GM23338 (cell line): ENCODE measurements at regions not wholly inside any gene's neighbourhood (a gene's known extent, or its start where the extent isn't known, plus 50 kb on each side); places are given as distances from the start of the nearest gene placed in this dataset.

Source experiments
- ATAC-seq: fragments of 200-7000 bp; cut with Tn5 transposase; 3 replicates; pipeline ENCODE4 v1.9.1; 2020
- DNase-seq: peaks from one replicate; pipeline ENCODE4 v3.0.0-alpha.2; 2015; ENCODE audit warnings: low spot score
- H2AFZ ChIP-seq: fragments of 200-600 bp; sonication (generic); 2 replicates; pipeline ENCODE4 v1.8.0; 2016; ENCODE audit warnings: antibody characterized with exemption, mild to moderate bottlenecking, moderate library complexity
- H3F3A ChIP-seq: fragments of 200-600 bp; sonication (generic); replicated peaks from 2 replicates; pipeline ENCODE4 v1.8.0; 2017; ENCODE audit warnings: antibody characterized with exemption, mixed run types, low read depth
- H3K27ac ChIP-seq: fragments of 200-600 bp; sonication (generic); 2 replicates; pipeline ENCODE4 v1.6.1; 2016; ENCODE audit warnings: low read depth
- H3K27me3 ChIP-seq: fragments of 200-600 bp; sonication (generic); 2 replicates; pipeline ENCODE4 v1.8.0; 2016; ENCODE audit warnings: mild to moderate bottlenecking, mixed run types, moderate library complexity; ENCODE audit not compliant: insufficient read depth
- H3K36me3 ChIP-seq: fragments of 200-600 bp; sonication (generic); 2 replicates; pipeline ENCODE4 v1.8.0; 2016; ENCODE audit warnings: mild to moderate bottlenecking; ENCODE audit not compliant: insufficient read depth
- H3K4me1 ChIP-seq: fragments of 200-600 bp; sonication (generic); 2 replicates; pipeline ENCODE4 v1.8.0; 2016; ENCODE audit warnings: mild to moderate bottlenecking, moderate library complexity; ENCODE audit not compliant: insufficient read depth
- H3K4me2 ChIP-seq: fragments of 200-600 bp; sonication (generic); 2 replicates; pipeline ENCODE4 v1.7.1; 2017; ENCODE audit warnings: mixed run types
- H3K4me3 ChIP-seq: fragments of 200-600 bp; sonication (generic); 2 replicates; pipeline ENCODE4 v1.6.1; 2016; ENCODE audit warnings: mixed run types
- H3K79me2 ChIP-seq: fragments of 200-600 bp; sonication (generic); replicated peaks from 2 replicates; pipeline ENCODE4 v1.8.0; 2017; ENCODE audit warnings: mild to moderate bottlenecking; ENCODE audit not compliant: insufficient read depth
- H3K9me2 ChIP-seq: fragments of 200-600 bp; sonication (generic); 2 replicates; pipeline ENCODE4 v1.8.0; 2017; ENCODE audit not compliant: insufficient read depth
- H4K20me1 ChIP-seq: fragments of 200-600 bp; sonication (generic); replicated peaks from 2 replicates; pipeline ENCODE4 v1.8.0; 2017; ENCODE audit warnings: mild to moderate bottlenecking; ENCODE audit not compliant: insufficient read depth
- H3K27ac Mint-ChIP-seq: 2 replicates; pipeline ENCODE4 v1.8.0; 2020; ENCODE audit warnings: inconsistent platforms, mild to moderate bottlenecking, moderate library complexity, mixed read lengths
- H3K27me3 Mint-ChIP-seq: 3 replicates; pipeline ENCODE4 v1.8.0; 2022; ENCODE audit warnings: low read depth, mild to moderate bottlenecking, moderate library complexity, mixed read lengths, inconsistent platforms; ENCODE audit not compliant: insufficient read depth, poor library complexity
- H3K36me3 Mint-ChIP-seq: 3 replicates; pipeline ENCODE4 v1.8.0; 2021; ENCODE audit warnings: low read depth, mild to moderate bottlenecking, inconsistent platforms, moderate library complexity, mixed read lengths
- H3K4me1 Mint-ChIP-seq: 3 replicates; pipeline ENCODE4 v1.8.0; 2020; ENCODE audit warnings: mild to moderate bottlenecking, inconsistent platforms, mixed read lengths
- H3K4me3 Mint-ChIP-seq: 3 replicates; pipeline ENCODE4 v1.8.0; 2021; ENCODE audit warnings: moderate library complexity, mild to moderate bottlenecking, inconsistent platforms, mixed read lengths
- H3K9me3 Mint-ChIP-seq: 3 replicates; pipeline ENCODE4 v1.8.0; 2020; ENCODE audit warnings: moderate library complexity, mild to moderate bottlenecking, inconsistent platforms, mixed read lengths
- CREB1 ChIP-seq: fragments of 250-450 bp; sonication (Bioruptor Pico); IDR thresholded peaks from 2 replicates; pipeline ENCODE4 v1.5.0; 2020; ENCODE audit warnings: low read depth, mild to moderate bottlenecking, moderate library complexity
- CTCF ChIP-seq, 2 experiments: fragments of 200-600 bp in 1 of 2; sonication (generic) in 1 of 2; conservative IDR thresholded peaks; 2 replicates each; pipeline versions ENCODE4 v1.5.1 to v1.6.1; 2016 to 2017; ENCODE audit warnings: antibody characterized with exemption in 2 of 2, low read depth in 2 of 2, mild to moderate bottlenecking in 2 of 2, moderate library complexity in 1 of 2
- EZH2 ChIP-seq: fragments of 200-600 bp; sonication (generic); IDR thresholded peaks from one replicate; pipeline ENCODE4 v1.8.0; 2017; ENCODE audit warnings: antibody characterized with exemption, mild to moderate bottlenecking, low read depth; ENCODE audit not compliant: unreplicated experiment
- EZH2phosphoT487 ChIP-seq: fragments of 200-600 bp; sonication (generic); IDR thresholded peaks from one replicate; pipeline ENCODE4 v1.8.1; 2018; ENCODE audit warnings: antibody characterized with exemption; ENCODE audit not compliant: unreplicated experiment
- JUNB ChIP-seq: IDR thresholded peaks from one replicate; pipeline ENCODE4 v1.6.1; 2016; ENCODE audit warnings: antibody characterized with exemption; ENCODE audit not compliant: unreplicated experiment
- NANOG ChIP-seq: IDR thresholded peaks from 2 replicates; pipeline ENCODE4 v1.6.1; 2016; ENCODE audit warnings: antibody characterized with exemption, borderline replicate concordance
- POLR2AphosphoS5 ChIP-seq: IDR thresholded peaks from 2 replicates; pipeline ENCODE4 v1.6.1; 2016; ENCODE audit warnings: antibody characterized with exemption, low read depth
- REST ChIP-seq: IDR thresholded peaks from one replicate; pipeline ENCODE4 v1.6.1; 2018; ENCODE audit warnings: antibody characterized with exemption; ENCODE audit not compliant: unreplicated experiment
- ZNF114 ChIP-seq: fragments of 250-450 bp; sonication (Bioruptor Pico); IDR thresholded peaks from 2 replicates; pipeline ENCODE4 v1.5.0; 2020; ENCODE audit warnings: mild to moderate bottlenecking, moderate library complexity
- ZNF331 ChIP-seq: fragments of 250-450 bp; sonication (Bioruptor Pico); IDR thresholded peaks from 2 replicates; pipeline ENCODE4 v1.5.0; 2020; ENCODE audit warnings: low read depth, mild to moderate bottlenecking, moderate library complexity
- ZNF462 ChIP-seq: fragments of 250-450 bp; sonication (Bioruptor Pico); IDR thresholded peaks from 2 replicates; pipeline ENCODE4 v1.5.0; 2020; ENCODE audit warnings: mild to moderate bottlenecking, moderate library complexity

- TF ChIP-seq CTCF (conservative IDR thresholded peaks at IDR 0.05; ENCODE audit: low read depth in 2 of 2) = no peak
- no peak for TF ChIP-seq POLR2AphosphoS5
- no peak for TF ChIP-seq NANOG
- TF ChIP-seq JUNB = no peak
- TF ChIP-seq ZNF462 (CRISPR knock-in tag) = no peak
- no peak for TF ChIP-seq ZNF331 (CRISPR knock-in tag)
- no peak for TF ChIP-seq ZNF114 (CRISPR knock-in tag)
These were observed 174.9 kb upstream of the RASSF8 start (continued) for GRCh38 chr12:25783566-25783965.

GRCh38 chr12:25784669-25785068, 173.8 kb upstream of the RASSF8 start:
- no peak overlapping the region for H3K27ac ChIP-seq
- Mint-ChIP-seq H3K27me3 (no peaks in the 10 kb centered on the region), H3K27ac (no peak overlapping the region), H3K4me1 (peaks cover 10% of the 10 kb centered on the region), H3K36me3 (no peaks in the 10 kb centered on the region), H3K9me3 (no peaks in the 10 kb centered on the region), H3K4me3 (no peak overlapping the region)
- no peaks in the 10 kb centered on the region for H3K27me3 ChIP-seq
- H3K9me2 ChIP-seq = no peaks in the 10 kb centered on the region
- DNase-seq = no peak
- H3K79me2 ChIP-seq = no peaks in the 10 kb centered on the region
- no peak overlapping the region for H2AFZ ChIP-seq
- no peak for ATAC-seq
- H3K4me3 ChIP-seq = no peak overlapping the region
- no peaks in the 10 kb centered on the region for H3F3A ChIP-seq
- H3K4me2 ChIP-seq = no peak overlapping the region
- H4K20me1 ChIP-seq = no peaks in the 10 kb centered on the region
- no peaks in the 10 kb centered on the region for H3K36me3 ChIP-seq
- 0 out of 2 replicates have a peak, but pooled peaks cover 3% of the 10 kb centered on the region for H3K4me1 ChIP-seq
- no peak for TF ChIP-seq JUNB
- no peak for TF ChIP-seq EZH2phosphoT487
- no peak for TF ChIP-seq EZH2
- no peak for TF ChIP-seq NANOG
- no peak for TF ChIP-seq CTCF (conservative IDR thresholded peaks at IDR 0.05; ENCODE audit: low read depth in 2 of 2)
- TF ChIP-seq ZNF331 (CRISPR knock-in tag) = no peak
- TF ChIP-seq ZNF114 (CRISPR knock-in tag) = no peak
- no peak for TF ChIP-seq POLR2AphosphoS5
- no peak for TF ChIP-seq REST
- TF ChIP-seq CREB1 = no peak
